Loucy (cell line): ENCODE measurements at regions not wholly inside any gene's neighbourhood (a gene's known extent, or its start where the extent isn't known, plus 50 kb on each side); places are given as distances from the start of the nearest gene placed in this dataset.

Experiments used
- H2AFZ ChIP-seq: fragments of 200-600 bp; sonication (generic); 2 replicates; pipeline ENCODE4 v1.6.0; 2016; ENCODE audit warnings: antibody characterized with exemption, mild to moderate bottlenecking, low read length, moderate library complexity
- H3F3A ChIP-seq: fragments of 200-600 bp; 2 replicates; pipeline ENCODE4 v1.6.0; 2016; ENCODE audit warnings: antibody characterized with exemption, low read depth, mild to moderate bottlenecking
- H3K27me3 ChIP-seq: fragments of 200-600 bp; sonication (generic); 2 replicates; pipeline ENCODE4 v1.6.1; 2014; ENCODE audit warnings: low read length, mild to moderate bottlenecking; ENCODE audit not compliant: insufficient read depth, poor library complexity, severe bottlenecking
- H3K36me3 ChIP-seq: fragments of 200-600 bp; sonication (generic); 2 replicates; pipeline ENCODE4 v1.6.1; 2016; ENCODE audit warnings: low read length; ENCODE audit not compliant: insufficient read depth
- H3K4me1 ChIP-seq: fragments of 200-600 bp; sonication (generic); 2 replicates; pipeline ENCODE4 v1.5.1; 2014; ENCODE audit warnings: low read length, mild to moderate bottlenecking; ENCODE audit not compliant: insufficient read depth, poor library complexity, severe bottlenecking
- H3K4me2 ChIP-seq: fragments of 200-600 bp; sonication (generic); 2 replicates; pipeline ENCODE4 v1.6.0; 2014; ENCODE audit warnings: antibody characterized with exemption, low read length, low read depth, mild to moderate bottlenecking; ENCODE audit not compliant: poor library complexity, severe bottlenecking
- H3K4me3 ChIP-seq: fragments of 200-600 bp; sonication (generic); 2 replicates; pipeline ENCODE4 v1.5.1; 2014; ENCODE audit warnings: low read length, mild to moderate bottlenecking, mixed read lengths; ENCODE audit not compliant: poor library complexity, severe bottlenecking
- H3K79me2 ChIP-seq: fragments of 200-600 bp; sonication (generic); 2 replicates; pipeline ENCODE4 v1.6.1; 2014; ENCODE audit warnings: low read length; ENCODE audit not compliant: insufficient read depth
- H3K9ac ChIP-seq: fragments of 200-600 bp; sonication (generic); 2 replicates; pipeline ENCODE4 v1.6.0; 2014; ENCODE audit warnings: mild to moderate bottlenecking, low read depth, low read length, moderate library complexity; ENCODE audit not compliant: poor library complexity, severe bottlenecking
- H3K9me2 ChIP-seq: fragments of 200-600 bp; sonication (generic); replicated peaks from 2 replicates; pipeline ENCODE4 v1.6.1; 2016; ENCODE audit warnings: low read depth, low read length, mixed read lengths
- H3K9me3 ChIP-seq: fragments of 200-600 bp; sonication (generic); 2 replicates; pipeline ENCODE4 v1.6.1; 2014; ENCODE audit warnings: mild to moderate bottlenecking, antibody characterized with exemption, low read length, low read depth; ENCODE audit not compliant: insufficient read depth
- H4K20me1 ChIP-seq: fragments of 200-600 bp; sonication (generic); 2 replicates; pipeline ENCODE4 v1.6.0; 2014; ENCODE audit warnings: antibody characterized with exemption, low read length, mild to moderate bottlenecking; ENCODE audit not compliant: insufficient read depth, poor library complexity, severe bottlenecking
- EZH2phosphoT487 ChIP-seq: fragments of 200-600 bp; IDR thresholded peaks from 2 replicates; pipeline ENCODE4 v1.6.1; 2018; ENCODE audit warnings: antibody characterized with exemption, mild to moderate bottlenecking, moderate library complexity, borderline replicate concordance
- TF ChIP-seq, protein P1 (sequence below): fragments of 200-600 bp; sonication (generic); conservative IDR thresholded peaks from 2 replicates; pipeline ENCODE4 v1.5.1; 2014; ENCODE audit warnings: mild to moderate bottlenecking, antibody characterized with exemption, low read length

DNA sequence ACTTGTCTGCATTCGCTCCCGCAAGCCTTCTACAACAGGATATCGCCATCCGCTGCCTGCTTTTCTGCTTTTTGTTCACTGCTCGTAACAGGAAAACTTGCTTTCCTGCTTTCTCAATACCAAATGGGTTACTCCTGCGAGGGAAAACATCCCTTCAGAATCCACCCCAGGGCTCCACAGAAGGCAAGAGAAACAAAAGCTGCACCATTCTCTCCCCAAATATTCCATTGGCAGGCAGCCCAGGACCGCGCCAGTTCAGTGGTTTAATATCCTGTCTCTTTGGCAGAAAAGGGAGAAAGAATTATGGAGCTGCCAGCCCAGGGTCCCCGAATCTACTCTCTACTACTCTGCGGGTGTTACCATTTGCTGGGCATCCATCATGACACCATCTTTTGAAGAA, 84.7 kb upstream of the DOCK9 start:
- H3K79me2 ChIP-seq: no peaks in the 10 kb centered on the region
- H3K9me3 ChIP-seq: no peaks in the 10 kb centered on the region
- H3K27me3 ChIP-seq: no peaks in the 10 kb centered on the region
- H3K9ac ChIP-seq: no peak overlapping the region
- H3K9me2 ChIP-seq: no peaks in the 10 kb centered on the region
- H3K4me3 ChIP-seq: no peak overlapping the region
- TF ChIP-seq, protein P1, sequence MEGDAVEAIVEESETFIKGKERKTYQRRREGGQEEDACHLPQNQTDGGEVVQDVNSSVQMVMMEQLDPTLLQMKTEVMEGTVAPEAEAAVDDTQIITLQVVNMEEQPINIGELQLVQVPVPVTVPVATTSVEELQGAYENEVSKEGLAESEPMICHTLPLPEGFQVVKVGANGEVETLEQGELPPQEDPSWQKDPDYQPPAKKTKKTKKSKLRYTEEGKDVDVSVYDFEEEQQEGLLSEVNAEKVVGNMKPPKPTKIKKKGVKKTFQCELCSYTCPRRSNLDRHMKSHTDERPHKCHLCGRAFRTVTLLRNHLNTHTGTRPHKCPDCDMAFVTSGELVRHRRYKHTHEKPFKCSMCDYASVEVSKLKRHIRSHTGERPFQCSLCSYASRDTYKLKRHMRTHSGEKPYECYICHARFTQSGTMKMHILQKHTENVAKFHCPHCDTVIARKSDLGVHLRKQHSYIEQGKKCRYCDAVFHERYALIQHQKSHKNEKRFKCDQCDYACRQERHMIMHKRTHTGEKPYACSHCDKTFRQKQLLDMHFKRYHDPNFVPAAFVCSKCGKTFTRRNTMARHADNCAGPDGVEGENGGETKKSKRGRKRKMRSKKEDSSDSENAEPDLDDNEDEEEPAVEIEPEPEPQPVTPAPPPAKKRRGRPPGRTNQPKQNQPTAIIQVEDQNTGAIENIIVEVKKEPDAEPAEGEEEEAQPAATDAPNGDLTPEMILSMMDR: no peak
- no peak for TF ChIP-seq EZH2phosphoT487
- H3F3A ChIP-seq: no peaks in the 10 kb centered on the region
- H3K4me1 ChIP-seq: peaks cover 8% of the 10 kb centered on the region
- no peaks in the 10 kb centered on the region for H3K36me3 ChIP-seq
- no peak overlapping the region for H3K4me2 ChIP-seq
- no peaks in the 10 kb centered on the region for H4K20me1 ChIP-seq
- no peak overlapping the region for H2AFZ ChIP-seq

DNA sequence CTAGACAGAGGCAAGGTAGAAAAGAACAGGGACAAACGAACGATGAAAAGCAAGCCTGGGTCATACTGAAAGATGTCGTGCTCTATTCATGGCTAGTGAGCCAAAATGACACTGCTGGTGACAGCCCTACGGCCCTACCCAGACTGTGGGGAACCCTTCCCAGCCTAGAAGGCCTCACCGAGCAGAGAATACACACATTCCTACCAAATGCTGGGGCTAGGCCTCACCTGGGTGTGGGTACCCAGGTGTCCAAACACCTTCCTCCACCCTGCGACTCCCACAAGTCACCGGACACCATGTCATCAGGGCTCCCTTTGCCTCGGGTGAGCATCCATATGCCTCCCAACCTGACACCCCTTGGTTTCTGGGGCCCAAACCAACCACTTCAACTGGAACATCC, 85.3 kb upstream of the DOCK9 start:
- Histone ChIP-seq H2AFZ (no peak overlapping the region), H3K4me3 (no peak overlapping the region), H3K4me2 (no peak overlapping the region), H3K79me2 (no peaks in the 10 kb centered on the region), H3K9me2 (no peaks in the 10 kb centered on the region), H3F3A (no peaks in the 10 kb centered on the region), H3K9ac (no peak overlapping the region), H3K36me3 (no peaks in the 10 kb centered on the region), H4K20me1 (no peaks in the 10 kb centered on the region), H3K4me1 (peaks cover 8% of the 10 kb centered on the region), H3K27me3 (no peaks in the 10 kb centered on the region), H3K9me3 (no peaks in the 10 kb centered on the region)
- no peak for TF ChIP-seq EZH2phosphoT487
- TF ChIP-seq, protein P1: no peak

DNA sequence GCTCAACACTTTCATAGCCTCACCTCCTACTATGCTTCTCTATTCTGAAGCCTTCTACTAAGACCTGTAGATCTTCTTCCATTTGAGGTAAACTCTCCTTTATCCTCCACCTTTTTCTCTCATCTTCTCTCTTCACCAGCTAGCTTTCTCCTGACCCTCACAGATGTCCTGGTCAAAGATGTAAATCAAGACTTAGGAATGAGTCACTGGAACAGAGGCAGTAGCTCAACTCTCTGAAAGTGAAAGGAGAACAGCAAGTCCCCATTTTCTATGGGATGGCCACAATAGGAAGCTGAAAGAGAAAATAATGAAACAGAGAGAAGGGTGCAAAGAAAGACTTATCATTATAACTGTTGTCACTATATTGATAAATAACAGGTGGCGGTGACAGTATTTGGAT, 86.1 kb upstream of the DOCK9 start:
- Histone ChIP-seq H3K9ac (no peak overlapping the region), H3K27me3 (no peaks in the 10 kb centered on the region), H2AFZ (no peak overlapping the region), H3K79me2 (no peaks in the 10 kb centered on the region), H3F3A (no peaks in the 10 kb centered on the region), H3K36me3 (no peaks in the 10 kb centered on the region), H3K9me3 (no peaks in the 10 kb centered on the region), H3K4me1 (peaks cover 8% of the 10 kb centered on the region), H3K4me2 (no peak overlapping the region), H4K20me1 (no peaks in the 10 kb centered on the region), H3K9me2 (no peaks in the 10 kb centered on the region), H3K4me3 (no peak overlapping the region)
- no peak for TF ChIP-seq EZH2phosphoT487
- TF ChIP-seq, protein P1: no peak
